HL-60 (cell line): ENCODE measurements at regions not wholly inside any gene's neighbourhood (a gene's known extent, or its start where the extent isn't known, plus 50 kb on each side); places are given as distances from the start of the nearest gene placed in this dataset.

Experiments used
- DNase-seq, 2 experiments: peaks; one replicate each; pipeline ENCODE4 v3.0.0-alpha.2; 2010 to 2020; ENCODE audit warnings: low read depth in 1 of 2, low spot score in 1 of 2
- H3K27ac ChIP-seq: fragments of 250-450 bp; sonication (Bioruptor Pico); replicated peaks from 2 replicates; pipeline ENCODE4 v1.5.1; 2020; ENCODE audit warnings: mild to moderate bottlenecking, moderate library complexity
- H3K27me3 ChIP-seq: fragments of 250-450 bp; sonication (Bioruptor Pico); 2 replicates; pipeline ENCODE4 v1.5.1; 2021; ENCODE audit warnings: mild to moderate bottlenecking, moderate library complexity; ENCODE audit not compliant: insufficient read depth, poor library complexity, severe bottlenecking
- H3K4me3 ChIP-seq: replicated peaks from 2 replicates; pipeline ENCODE4 v1.5.1; 2011; ENCODE audit warnings: mild to moderate bottlenecking, control low read depth, low read length; ENCODE audit not compliant: insufficient read depth
- GABPA ChIP-seq: IDR thresholded peaks from 2 replicates; pipeline ENCODE4 v1.6.1; 2012; ENCODE audit warnings: low read depth
- POLR2AphosphoS5 ChIP-seq: IDR thresholded peaks from 2 replicates; pipeline ENCODE4 v1.6.1; 2012; ENCODE audit warnings: low read depth
- SPI1 ChIP-seq: IDR thresholded peaks from 2 replicates; pipeline ENCODE4 v1.6.1; 2012; ENCODE audit warnings: low read depth, mild to moderate bottlenecking, borderline replicate concordance
- TF ChIP-seq, protein P1 (sequence below): IDR thresholded peaks from one replicate; pipeline ENCODE4 v1.5.1; 2011; ENCODE audit warnings: low read length, control low read depth, inconsistent platforms; ENCODE audit not compliant: insufficient read depth
- TF ChIP-seq, protein P2 (sequence below): IDR thresholded peaks from 2 replicates; pipeline ENCODE4 v1.6.1; 2012; ENCODE audit warnings: low read depth; ENCODE audit not compliant: insufficient replicate concordance

DNA sequence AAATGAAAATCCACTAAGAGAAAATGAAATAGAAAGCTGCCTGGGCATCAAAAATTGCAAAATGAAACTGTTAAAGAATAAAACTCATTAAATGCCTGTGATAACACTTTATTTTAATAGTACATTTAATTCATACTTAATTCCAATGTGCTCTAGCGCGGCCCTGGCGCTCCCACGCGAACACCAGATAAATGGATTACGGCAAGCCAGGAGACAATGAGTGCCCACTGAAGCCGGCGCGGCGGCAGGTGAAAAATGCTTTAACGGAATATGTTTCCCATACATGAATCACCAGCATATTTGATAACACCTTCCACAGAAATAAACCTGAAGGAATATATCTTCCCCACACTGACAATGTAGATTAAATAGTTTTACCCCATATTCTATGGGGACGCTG is 245.5 kb downstream of the RBFOX3 start:
- TF ChIP-seq GABPA (no peak), POLR2AphosphoS5 (no peak)
- TF ChIP-seq, protein P1, sequence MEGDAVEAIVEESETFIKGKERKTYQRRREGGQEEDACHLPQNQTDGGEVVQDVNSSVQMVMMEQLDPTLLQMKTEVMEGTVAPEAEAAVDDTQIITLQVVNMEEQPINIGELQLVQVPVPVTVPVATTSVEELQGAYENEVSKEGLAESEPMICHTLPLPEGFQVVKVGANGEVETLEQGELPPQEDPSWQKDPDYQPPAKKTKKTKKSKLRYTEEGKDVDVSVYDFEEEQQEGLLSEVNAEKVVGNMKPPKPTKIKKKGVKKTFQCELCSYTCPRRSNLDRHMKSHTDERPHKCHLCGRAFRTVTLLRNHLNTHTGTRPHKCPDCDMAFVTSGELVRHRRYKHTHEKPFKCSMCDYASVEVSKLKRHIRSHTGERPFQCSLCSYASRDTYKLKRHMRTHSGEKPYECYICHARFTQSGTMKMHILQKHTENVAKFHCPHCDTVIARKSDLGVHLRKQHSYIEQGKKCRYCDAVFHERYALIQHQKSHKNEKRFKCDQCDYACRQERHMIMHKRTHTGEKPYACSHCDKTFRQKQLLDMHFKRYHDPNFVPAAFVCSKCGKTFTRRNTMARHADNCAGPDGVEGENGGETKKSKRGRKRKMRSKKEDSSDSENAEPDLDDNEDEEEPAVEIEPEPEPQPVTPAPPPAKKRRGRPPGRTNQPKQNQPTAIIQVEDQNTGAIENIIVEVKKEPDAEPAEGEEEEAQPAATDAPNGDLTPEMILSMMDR = no peak
- no peaks in the 10 kb centered on the region for H3K27me3 ChIP-seq
- H3K4me3 ChIP-seq = no peak overlapping the region

DNA sequence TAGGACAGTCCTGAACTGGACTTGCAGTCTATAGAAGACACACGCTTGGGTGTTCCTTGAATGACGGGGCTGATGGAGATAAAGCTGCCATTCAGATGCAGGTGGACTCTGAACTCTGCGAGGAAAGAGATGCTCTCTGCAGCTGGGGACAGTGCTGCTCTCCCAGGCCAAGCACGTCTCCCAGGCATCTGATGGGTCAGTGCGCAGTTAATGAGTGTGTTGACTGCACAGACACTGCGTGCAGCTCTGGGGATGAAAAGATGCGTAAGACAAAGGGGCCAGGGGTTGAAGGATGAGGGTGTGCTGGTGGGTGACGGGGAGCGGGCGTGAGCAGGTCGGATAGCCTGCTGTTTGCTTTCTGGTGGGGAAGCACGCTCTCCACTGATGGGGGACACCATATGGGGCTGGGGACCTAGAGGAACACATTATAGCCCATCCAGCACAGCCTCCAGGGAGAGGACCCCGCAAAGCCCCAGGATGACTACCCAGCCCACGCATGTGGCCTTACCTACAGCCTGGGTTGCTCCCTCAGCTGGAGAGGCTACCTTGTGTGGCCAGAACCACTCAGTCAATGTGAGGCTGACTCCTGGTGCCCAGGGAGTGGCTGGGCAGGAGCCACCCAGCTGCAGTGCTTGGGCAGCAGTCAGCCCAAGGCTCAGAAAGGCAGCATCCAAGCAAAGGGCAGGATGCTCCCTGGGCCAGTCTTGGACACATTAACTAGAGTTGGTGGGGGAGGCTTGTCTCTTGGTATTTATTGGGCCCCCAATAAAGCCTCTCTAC is 246.3 kb downstream of the RBFOX3 start:
- H3K4me3 ChIP-seq = no peak overlapping the region
- H3K27me3 ChIP-seq = no peaks in the 10 kb centered on the region
- H3K27ac ChIP-seq = no peak overlapping the region
- no peak for DNase-seq
- TF ChIP-seq GABPA (no peak), POLR2AphosphoS5 (no peak), SPI1 (no peak)
- TF ChIP-seq, protein P2, sequence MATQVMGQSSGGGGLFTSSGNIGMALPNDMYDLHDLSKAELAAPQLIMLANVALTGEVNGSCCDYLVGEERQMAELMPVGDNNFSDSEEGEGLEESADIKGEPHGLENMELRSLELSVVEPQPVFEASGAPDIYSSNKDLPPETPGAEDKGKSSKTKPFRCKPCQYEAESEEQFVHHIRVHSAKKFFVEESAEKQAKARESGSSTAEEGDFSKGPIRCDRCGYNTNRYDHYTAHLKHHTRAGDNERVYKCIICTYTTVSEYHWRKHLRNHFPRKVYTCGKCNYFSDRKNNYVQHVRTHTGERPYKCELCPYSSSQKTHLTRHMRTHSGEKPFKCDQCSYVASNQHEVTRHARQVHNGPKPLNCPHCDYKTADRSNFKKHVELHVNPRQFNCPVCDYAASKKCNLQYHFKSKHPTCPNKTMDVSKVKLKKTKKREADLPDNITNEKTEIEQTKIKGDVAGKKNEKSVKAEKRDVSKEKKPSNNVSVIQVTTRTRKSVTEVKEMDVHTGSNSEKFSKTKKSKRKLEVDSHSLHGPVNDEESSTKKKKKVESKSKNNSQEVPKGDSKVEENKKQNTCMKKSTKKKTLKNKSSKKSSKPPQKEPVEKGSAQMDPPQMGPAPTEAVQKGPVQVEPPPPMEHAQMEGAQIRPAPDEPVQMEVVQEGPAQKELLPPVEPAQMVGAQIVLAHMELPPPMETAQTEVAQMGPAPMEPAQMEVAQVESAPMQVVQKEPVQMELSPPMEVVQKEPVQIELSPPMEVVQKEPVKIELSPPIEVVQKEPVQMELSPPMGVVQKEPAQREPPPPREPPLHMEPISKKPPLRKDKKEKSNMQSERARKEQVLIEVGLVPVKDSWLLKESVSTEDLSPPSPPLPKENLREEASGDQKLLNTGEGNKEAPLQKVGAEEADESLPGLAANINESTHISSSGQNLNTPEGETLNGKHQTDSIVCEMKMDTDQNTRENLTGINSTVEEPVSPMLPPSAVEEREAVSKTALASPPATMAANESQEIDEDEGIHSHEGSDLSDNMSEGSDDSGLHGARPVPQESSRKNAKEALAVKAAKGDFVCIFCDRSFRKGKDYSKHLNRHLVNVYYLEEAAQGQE = no peak
- TF ChIP-seq, protein P1 = no peak

More for the DNA sequence above, 245.5 kb downstream of the RBFOX3 start:
- no peak for DNase-seq
- no peak overlapping the region for H3K27ac ChIP-seq

DNA sequence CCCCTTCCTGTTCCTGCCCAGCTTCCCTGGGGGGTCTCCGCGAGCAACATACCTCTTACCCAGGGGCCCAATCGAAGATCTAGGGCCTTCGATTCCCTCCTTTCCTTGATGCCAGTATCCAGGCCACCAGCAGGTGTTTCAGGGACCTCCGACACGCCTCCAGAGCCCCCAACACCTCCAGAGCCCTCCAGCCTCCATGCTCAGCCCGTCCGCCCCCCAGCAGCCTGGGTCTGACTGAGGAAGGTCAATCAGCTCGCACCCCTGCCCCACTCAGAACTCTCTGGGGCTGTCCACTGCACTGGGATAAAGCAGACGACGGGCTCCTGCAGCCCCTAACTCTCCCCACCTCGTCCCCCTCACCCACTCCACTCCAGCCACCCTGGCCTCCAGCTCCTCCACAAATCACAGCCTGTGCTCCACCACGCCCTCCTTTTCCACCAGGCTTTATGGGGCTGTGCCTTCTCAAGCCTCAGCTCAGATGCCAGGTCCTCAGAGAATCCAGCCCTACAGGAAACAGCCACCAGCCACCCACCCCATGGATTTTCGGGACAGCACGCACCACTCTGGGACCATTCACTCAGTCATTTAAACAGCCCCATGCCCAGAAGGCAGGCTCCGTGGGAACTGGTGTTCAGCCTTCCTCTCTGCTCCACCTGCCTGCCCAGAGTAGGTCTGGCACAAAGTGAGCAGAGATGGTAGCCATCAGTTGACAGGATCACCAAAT is 247.1 kb downstream of the RBFOX3 start:
- H3K27me3 ChIP-seq = no peaks in the 10 kb centered on the region

More for the DNA sequence above, 247.1 kb downstream of the RBFOX3 start:
- DNase-seq = no peak
- TF ChIP-seq POLR2AphosphoS5 = no peak
- TF ChIP-seq, protein P1 = no peak
- TF ChIP-seq SPI1 = no peak
- no peak for TF ChIP-seq GABPA
- TF ChIP-seq, protein P2 = no peak
- Histone ChIP-seq H3K27ac (no peak overlapping the region), H3K4me3 (no peak overlapping the region)
